ENCODE measurements at regions not wholly inside any gene's neighbourhood (a gene's known extent, or its start where the extent isn't known, plus 50 kb on each side); places are given as distances from the start of the nearest gene placed in this dataset.

DNA sequence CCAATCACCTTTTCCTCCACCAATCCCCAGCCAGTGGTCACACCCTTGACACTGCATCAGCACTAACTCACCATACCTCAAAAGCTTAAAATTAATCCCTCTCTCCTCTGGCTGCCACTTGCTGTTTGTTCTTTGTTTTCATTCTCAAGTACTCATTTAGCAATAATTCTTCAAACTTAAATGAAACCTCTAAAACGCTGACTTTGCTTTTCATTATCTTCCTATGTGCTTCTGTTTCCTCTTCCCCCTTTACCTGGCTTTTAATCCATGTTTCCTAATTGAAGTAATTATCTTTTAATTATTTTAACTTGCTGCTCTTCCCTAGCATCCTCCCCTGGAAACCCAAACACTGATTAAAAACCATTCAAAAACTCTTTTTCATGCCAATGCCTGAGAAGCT, 348.9 kb upstream of the MEOX2 start:
- no peak for TF ChIP-seq CTCF (IDR thresholded peaks at IDR 0.05)
- no peak for TF ChIP-seq EP300 (IDR thresholded peaks at IDR 0.05)
